DMS53 (cell line): ENCODE measurements at regions not wholly inside any gene's neighbourhood (a gene's known extent, or its start where the extent isn't known, plus 50 kb on each side); places are given as distances from the start of the nearest gene placed in this dataset.
"Not testable (repeated sequence)": the region's sequence is repeated elsewhere in the genome, so short reads cannot be mapped to it uniquely, and the experiment has no call there.

Experiments
- DNase-seq: peaks from one replicate; lab custom pipeline; 2025; lab: John Stamatoyannopoulos, UW

- DNase-seq, result no peak
These were observed 109.6 kb upstream of the TOPAZ1 start for GRCh38 chr3:44132061-44132460.

DNA sequence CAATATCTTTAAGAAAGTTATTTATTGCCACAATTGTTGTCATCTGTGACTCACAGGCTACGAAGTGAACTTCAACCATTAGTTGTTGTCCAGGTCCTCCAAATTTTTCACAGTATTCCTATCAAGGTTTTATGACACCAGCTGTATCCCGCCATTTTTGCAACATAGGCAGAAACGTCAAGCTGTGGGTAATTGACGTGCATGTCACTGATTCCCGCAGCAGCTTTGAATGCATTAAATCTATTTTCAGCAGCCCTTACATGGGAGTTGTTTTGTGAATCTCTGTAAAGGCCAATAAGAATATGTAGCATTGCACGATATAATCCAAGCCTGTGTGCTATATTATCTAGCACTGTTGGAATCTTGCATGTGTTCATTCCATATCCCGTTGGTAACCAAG lies 109.1 kb upstream of the TOPAZ1 start:
- no peak for DNase-seq

DNA sequence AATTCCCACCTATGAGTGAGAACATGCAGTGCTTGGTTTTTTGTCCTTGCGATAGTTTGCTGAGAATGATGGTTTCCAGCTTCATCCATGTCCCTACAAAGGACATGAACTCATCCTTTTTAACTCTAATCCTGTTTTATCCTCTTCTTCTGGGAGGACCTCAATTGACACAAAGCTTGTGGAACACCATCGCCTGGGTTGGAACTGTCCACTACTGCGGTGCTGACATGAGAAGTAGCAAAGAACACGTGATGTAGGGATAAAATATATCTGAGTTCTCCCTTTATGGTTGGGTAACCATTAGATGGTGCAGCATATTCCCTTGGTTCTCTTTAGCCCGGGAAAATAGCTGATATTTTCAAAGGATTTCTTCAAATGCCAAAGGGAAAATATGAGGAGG lies 105.3 kb upstream of the TOPAZ1 start:
- DNase-seq, result no peak

DNA sequence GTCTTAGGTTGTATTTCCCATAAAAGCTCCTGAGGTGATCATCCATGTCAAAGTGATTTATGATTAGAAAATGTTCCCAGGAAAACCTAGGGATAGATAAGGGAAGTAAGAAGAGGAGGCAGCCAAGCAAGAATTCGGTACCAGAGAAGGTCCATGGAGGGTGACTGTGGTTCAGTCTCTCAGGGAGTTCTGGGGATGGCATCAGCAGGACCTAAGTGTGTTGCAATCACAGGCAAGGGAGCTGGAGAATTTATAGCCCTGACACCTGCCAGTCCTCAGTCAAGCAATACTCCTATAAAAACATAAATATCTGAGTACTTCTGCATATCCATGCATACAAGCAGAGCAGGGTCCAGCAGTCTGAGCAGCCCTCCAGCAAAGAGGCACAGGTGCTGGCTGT lies 95.6 kb upstream of the TOPAZ1 start:
- DNase-seq, result no peak

DNA sequence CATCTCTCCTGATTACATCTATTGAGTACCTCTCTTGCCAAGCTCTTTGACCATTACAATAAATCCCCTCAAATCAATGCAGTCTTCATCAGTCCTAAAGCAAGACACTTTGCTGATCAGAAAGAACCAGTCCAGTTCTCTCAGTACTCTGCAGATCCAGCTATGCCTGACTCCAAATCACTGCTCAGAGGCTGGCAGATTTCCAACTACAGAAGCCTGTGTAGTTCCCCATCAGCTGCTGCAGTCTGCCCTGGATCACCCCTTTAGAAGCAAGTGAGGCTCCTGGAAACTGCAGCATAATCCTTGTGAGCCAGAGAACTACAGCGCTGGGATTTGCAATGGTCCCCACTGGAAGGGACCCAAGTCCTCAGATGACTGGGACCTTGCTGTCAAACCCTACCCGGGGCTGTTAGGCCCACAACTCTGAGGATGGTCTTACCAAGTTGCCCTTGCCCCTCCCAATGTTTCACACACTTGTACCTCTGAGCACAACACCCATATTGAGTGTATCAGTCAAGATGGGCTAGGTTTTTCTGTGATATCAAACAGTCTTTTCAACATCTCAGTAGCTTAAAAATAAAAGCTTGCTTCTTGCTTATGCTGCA lies 81.9 kb upstream of the TOPAZ1 start:
- DNase-seq, result no peak

DNA sequence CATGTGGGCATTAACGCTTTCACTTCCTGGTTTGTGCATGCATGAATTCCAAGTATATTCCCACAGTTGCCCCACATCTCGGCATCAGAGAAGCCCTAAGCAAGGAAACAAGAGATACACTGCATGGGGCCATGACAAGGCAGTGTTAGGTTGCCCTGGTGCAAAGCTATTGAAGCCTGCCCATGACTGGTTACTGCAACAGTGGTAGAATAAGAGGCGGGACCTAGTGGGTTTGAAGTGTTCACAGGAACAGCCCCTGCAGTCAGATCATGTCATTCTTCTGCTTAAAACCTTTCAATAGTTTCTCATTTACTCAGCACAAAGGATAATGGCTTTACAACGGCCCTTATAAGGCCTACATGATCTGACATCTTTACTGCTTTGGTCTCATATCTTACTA lies 80.9 kb upstream of the TOPAZ1 start:
- DNase-seq, result no peak

DNA sequence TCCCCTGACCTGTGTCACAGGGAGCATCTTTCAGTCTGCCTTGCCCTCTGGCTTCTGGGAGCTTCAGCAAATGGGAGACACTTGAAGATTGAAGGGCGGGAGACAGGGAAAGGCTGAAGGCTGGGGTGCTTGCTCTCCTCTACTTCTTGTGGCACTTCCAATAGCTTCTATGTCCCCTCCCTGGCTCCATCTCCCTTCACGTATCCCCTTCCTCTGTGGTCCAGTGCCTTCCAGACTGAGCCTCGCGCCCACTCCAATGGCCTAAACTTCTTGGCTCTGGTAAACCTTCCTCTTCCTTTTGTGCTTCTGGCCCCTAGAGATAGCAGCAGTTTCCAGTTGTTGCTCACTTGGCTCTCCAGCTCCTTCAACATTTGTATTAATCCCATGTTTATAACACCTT lies 69.8 kb upstream of the TOPAZ1 start:
- no peak for DNase-seq

GRCh38 chr3:44172701-44173100 lies 69.0 kb upstream of the TOPAZ1 start:
- not testable (repeated sequence) for DNase-seq

GRCh38 chr3:44173263-44173662 lies 68.4 kb upstream of the TOPAZ1 start:
- no peak for DNase-seq

DNA sequence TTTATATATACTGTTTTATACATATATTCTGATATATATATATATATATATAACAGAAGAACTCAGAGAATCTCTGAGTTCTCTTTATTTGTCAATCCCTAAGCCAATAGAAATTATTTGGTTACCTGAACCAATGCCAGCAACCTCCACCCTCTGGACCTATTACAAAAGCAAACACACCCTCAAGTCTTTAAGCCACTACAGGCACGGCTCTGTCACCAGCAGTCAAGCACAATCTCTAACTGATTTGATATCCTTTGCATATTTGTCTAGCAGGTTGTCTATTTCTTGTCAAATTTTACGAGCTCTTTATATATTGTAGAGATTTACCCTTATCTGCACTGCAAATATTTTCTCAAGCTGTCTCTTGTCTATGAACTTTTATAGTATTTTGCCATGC lies 66.6 kb upstream of the TOPAZ1 start:
- no peak for DNase-seq

GRCh38 chr3:44179246-44179645 lies 62.4 kb upstream of the TOPAZ1 start:
- DNase-seq, result no peak

GRCh38 chr3:44184319-44184953 lies 57.2 kb upstream of the TOPAZ1 start:
- no peak for DNase-seq

GRCh38 chr3:44185396-44185915 lies 56.2 kb upstream of the TOPAZ1 start:
- no peak for DNase-seq

- peak; percentile 2 for DNase-seq
These were observed 55.5 kb upstream of the TOPAZ1 start for GRCh38 chr3:44186111-44186672.

GRCh38 chr3:44186712-44187111 lies 55.0 kb upstream of the TOPAZ1 start:
- DNase-seq, result no peak
